SK-N-SH (cell line): ENCODE measurements at regions not wholly inside any gene's neighbourhood (a gene's known extent, or its start where the extent isn't known, plus 50 kb on each side); places are given as distances from the start of the nearest gene placed in this dataset.

Source experiments
- CTCF ChIA-PET: fragments of 300-600, 350-600 bp; formaldehyde crosslinking; extraction: SDS; loops from one replicate; lab custom pipeline; 2021; lab: Yijun Ruan, JAX
- POLR2A ChIA-PET: fragments of 350-600 bp; sonication (Branson Sonifier 250); formaldehyde crosslinking; extraction: SDS; loops from one replicate; lab custom pipeline; 2020; ENCODE audit warnings: antibody characterized with exemption, inconsistent platforms; lab: Yijun Ruan, JAX
- DNase-seq: peaks from one replicate; pipeline ENCODE4 v3.0.0; 2012
- H2AFZ ChIP-seq: fragments of 200-600 bp; sonication (generic); 2 replicates; pipeline ENCODE4 v1.8.1; 2016; ENCODE audit warnings: antibody characterized with exemption, mild to moderate bottlenecking, low read depth
- H3F3A ChIP-seq: fragments of 200-600 bp; sonication (generic); replicated peaks from 2 replicates; pipeline ENCODE3; 2016; ENCODE audit warnings: antibody characterized with exemption, mild to moderate bottlenecking; ENCODE audit not compliant: insufficient read depth
- H3K27ac ChIP-seq, 2 experiments: fragments of 200-500 bp in 1 of 2; fragments of 200-600 bp in 1 of 2; sonication (Bioruptor generic) in 1 of 2; sonication (generic), shearing (Covaris generic) in 1 of 2; 2 replicates each; pipeline versions ENCODE4 v1.5.1 to v1.6.1; 2014 to 2016; ENCODE audit warnings: low read depth in 2 of 2, inconsistent platforms in 1 of 2, low read length in 1 of 2, mild to moderate bottlenecking in 1 of 2, mixed read lengths in 1 of 2
- H3K27me3 ChIP-seq: fragments of 200-600 bp; sonication (generic), shearing (Covaris generic); 2 replicates; pipeline ENCODE4 v1.6.1; 2016; ENCODE audit warnings: mixed run types; ENCODE audit not compliant: insufficient read depth
- H3K36me3 ChIP-seq, 2 experiments: fragments of 200-500 bp in 1 of 2; fragments of 200-600 bp in 1 of 2; sonication (Bioruptor generic) in 1 of 2; sonication (generic) in 1 of 2; replicated peaks in 1 of 2; 2 replicates each; pipeline versions ENCODE3 to v1.5.1; 2014 to 2016; ENCODE audit warnings: low read length in 1 of 2, mild to moderate bottlenecking in 1 of 2; ENCODE audit not compliant: insufficient read depth in 2 of 2, control insufficient read depth in 1 of 2
- H3K4me1 ChIP-seq, 2 experiments: fragments of 200-500 bp in 1 of 2; fragments of 200-600 bp in 1 of 2; sonication (Bioruptor generic) in 1 of 2; sonication (generic), shearing (Covaris generic) in 1 of 2; 2 replicates each; pipeline versions ENCODE4 v1.5.1 to v1.6.1; 2014 to 2016; ENCODE audit warnings: low read depth in 1 of 2, low read length in 1 of 2, mixed run types in 1 of 2; ENCODE audit not compliant: insufficient read depth in 2 of 2, control insufficient read depth in 1 of 2
- H3K4me2 ChIP-seq: fragments of 200-600 bp; sonication (generic), shearing (Covaris generic); 2 replicates; pipeline ENCODE4 v1.6.1; 2017; ENCODE audit warnings: mixed run types
- H3K4me3 ChIP-seq, 2 experiments: fragments of 200-500 bp in 1 of 2; fragments of 200-600 bp in 1 of 2; sonication (Bioruptor generic) in 1 of 2; sonication (generic), shearing (Covaris generic) in 1 of 2; 2 replicates each; pipeline versions ENCODE4 v1.5.1 to v1.8.1; 2014 to 2016; ENCODE audit warnings: low read depth in 2 of 2, inconsistent platforms in 1 of 2, low read length in 1 of 2, mild to moderate bottlenecking in 1 of 2, mixed read lengths in 1 of 2, moderate library complexity in 1 of 2
- H3K79me2 ChIP-seq: fragments of 200-600 bp; sonication (generic); 2 replicates; pipeline ENCODE4 v1.8.1; 2017; ENCODE audit warnings: mild to moderate bottlenecking; ENCODE audit not compliant: insufficient read depth
- H3K9ac ChIP-seq: fragments of 200-600 bp; sonication (generic); 2 replicates; pipeline ENCODE4 v1.6.1; 2017; ENCODE audit warnings: mixed run types
- H3K9me2 ChIP-seq: fragments of 200-600 bp; sonication (generic); 2 replicates; pipeline ENCODE4 v1.6.1; 2017; ENCODE audit warnings: mixed run types
- H3K9me3 ChIP-seq: fragments of 200-600 bp; sonication (generic); 2 replicates; pipeline ENCODE4 v1.6.1; 2017; ENCODE audit warnings: mixed run types, mild to moderate bottlenecking, moderate library complexity
- H4K20me1 ChIP-seq: fragments of 200-600 bp; sonication (generic); 2 replicates; pipeline ENCODE4 v1.6.1; 2017; ENCODE audit warnings: mild to moderate bottlenecking, mixed run types; ENCODE audit not compliant: insufficient read depth
- ELF1 ChIP-seq: IDR thresholded peaks from 2 replicates; pipeline ENCODE4 v1.4.0; 2012
- EP300 ChIP-seq, 2 experiments: IDR thresholded peaks; 2 replicates each; pipeline versions ENCODE4 v1.4.0 to v1.6.1; 2012; ENCODE audit warnings: borderline replicate concordance in 1 of 2, low read depth in 1 of 2, low read length in 1 of 2
- EZH2phosphoT487 ChIP-seq: fragments of 200-600 bp; sonication (generic); IDR thresholded peaks from 2 replicates; pipeline ENCODE4 v1.6.1; 2017; ENCODE audit warnings: low read depth, mixed run types, mild to moderate bottlenecking, antibody characterized with exemption, moderate library complexity, borderline replicate concordance
- FOXM1 ChIP-seq: IDR thresholded peaks from 2 replicates; pipeline ENCODE4 v1.4.0; 2012; ENCODE audit warnings: low read depth, mild to moderate bottlenecking
- GABPA ChIP-seq: IDR thresholded peaks from 2 replicates; pipeline ENCODE4 v1.4.0; 2012; ENCODE audit warnings: low read depth, mild to moderate bottlenecking
- GATA2 ChIP-seq: sonication (generic); formaldehyde crosslinking; IDR thresholded peaks from 2 replicates; pipeline ENCODE4 v1.5.0; 2020; ENCODE audit warnings: mild to moderate bottlenecking, missing genetic modification reagents
- JUND ChIP-seq: IDR thresholded peaks from 2 replicates; pipeline ENCODE4 v1.4.0; 2012
- MAX ChIP-seq: IDR thresholded peaks from 2 replicates; pipeline ENCODE4 v1.4.0; 2012; ENCODE audit warnings: low read depth
- MEF2A ChIP-seq: IDR thresholded peaks from 2 replicates; pipeline ENCODE4 v1.4.0; 2012; ENCODE audit warnings: low read depth, borderline replicate concordance
- MXI1 ChIP-seq: IDR thresholded peaks from 2 replicates; pipeline ENCODE4 v1.6.1; 2012; ENCODE audit warnings: mild to moderate bottlenecking, low read depth, low read length, improper control_type of control experiment
- NFIC ChIP-seq: IDR thresholded peaks from 2 replicates; pipeline ENCODE4 v1.4.0; 2012; ENCODE audit warnings: borderline replicate concordance
- NRF1 ChIP-seq: IDR thresholded peaks from 2 replicates; pipeline ENCODE4 v1.6.1; 2012; ENCODE audit warnings: low read depth, mild to moderate bottlenecking, low read length
- PBX3 ChIP-seq: IDR thresholded peaks from 2 replicates; pipeline ENCODE4; 2012
- POLR2AphosphoS5 ChIP-seq: IDR thresholded peaks from 2 replicates; pipeline ENCODE4 v1.6.1; 2012; ENCODE audit warnings: low read depth, low read length
- RAD21 ChIP-seq: IDR thresholded peaks from 2 replicates; pipeline ENCODE4 v1.6.1; 2012; ENCODE audit warnings: mild to moderate bottlenecking, low read length
- RCOR1 ChIP-seq: fragments of 150-350 bp; IDR thresholded peaks from 2 replicates; pipeline ENCODE4 v1.6.1; 2017; ENCODE audit warnings: antibody characterized with exemption, low read length
- REST ChIP-seq: IDR thresholded peaks from 2 replicates; pipeline ENCODE4 v1.6.1; 2012; ENCODE audit warnings: mild to moderate bottlenecking, low read depth, low read length, moderate library complexity
- RFX5 ChIP-seq: IDR thresholded peaks from 2 replicates; pipeline ENCODE4 v1.6.1; 2012; ENCODE audit warnings: mild to moderate bottlenecking, improper control_type of control experiment, low read length
- SIN3A ChIP-seq: IDR thresholded peaks from 2 replicates; pipeline ENCODE4 v1.6.1; 2012; ENCODE audit warnings: low read depth, mild to moderate bottlenecking, low read length, moderate library complexity, borderline replicate concordance
- TAF1 ChIP-seq: IDR thresholded peaks from 2 replicates; pipeline ENCODE4 v1.6.1; 2012; ENCODE audit warnings: low read depth, mild to moderate bottlenecking, low read length, moderate library complexity, borderline replicate concordance
- TCF12 ChIP-seq: IDR thresholded peaks from 2 replicates; pipeline ENCODE4 v1.4.0; 2012
- TEAD4 ChIP-seq: IDR thresholded peaks from 2 replicates; pipeline ENCODE4 v1.4.0; 2012; ENCODE audit warnings: mild to moderate bottlenecking, borderline replicate concordance; ENCODE audit not compliant: insufficient read depth
- USF1 ChIP-seq: IDR thresholded peaks from 2 replicates; pipeline ENCODE4 v1.4.0; 2012; ENCODE audit warnings: low read depth, borderline replicate concordance
- USF2 ChIP-seq: fragments of 150-350 bp; IDR thresholded peaks from 2 replicates; pipeline ENCODE4 v1.6.1; 2017; ENCODE audit warnings: antibody characterized with exemption, low read length, low read depth, borderline replicate concordance
- YY1 ChIP-seq: IDR thresholded peaks from 2 replicates; pipeline ENCODE4 v1.4.0; 2012; ENCODE audit warnings: low read depth, mild to moderate bottlenecking
- WGBS: methylation state at CpG from one replicate; pipeline ENCODE4 v1.1.6; 2017; ENCODE audit warnings: low lambda C conversion rate; 5-methylcytosine and 5-hydroxymethylcytosine counted together

- CTCF ChIA-PET, result no interaction called here
- H4K20me1 ChIP-seq, result no peaks in the 10 kb centered on the region
Measured at GRCh38 chr10:61164458-61165160, 220.6 kb upstream of the RHOBTB1 start.

GRCh38 chr10:61163403-61163802 lies 219.4 kb upstream of the RHOBTB1 start:
- Histone ChIP-seq H3K27me3 (no peaks in the 10 kb centered on the region), H3F3A (no peaks in the 10 kb centered on the region), H3K4me2 (no peak overlapping the region), H3K4me3 (no peak overlapping the region), H2AFZ (no peak overlapping the region), H3K4me1 (no peaks in the 10 kb centered on the region; a peak in 2 of 4 replicates), H3K36me3 (peaks cover 0 to 3% of the 10 kb centered on the region in 2 experiments), H3K79me2 (no peaks in the 10 kb centered on the region), H4K20me1 (no peaks in the 10 kb centered on the region), H3K9ac (no peak overlapping the region), H3K9me2 (no peaks in the 10 kb centered on the region), H3K9me3 (0 out of 2 replicates have a peak, but pooled peaks cover 3% of the 10 kb centered on the region), H3K27ac (no peak overlapping the region)
- ChIA-PET POLR2A (no interaction called here), CTCF (no interaction called here)
- no peak for DNase-seq
- WGBS, result 90% methylated on average over 7 of the region's 7 CpGs
- TF ChIP-seq FOXM1, result no peak
- TF ChIP-seq USF2, result no peak
- TF ChIP-seq TCF12, result no peak
- TF ChIP-seq EP300 (IDR thresholded peaks at IDR 0.05; ENCODE audit: borderline replicate concordance in 1 of 2, low read depth in 1 of 2, low read length in 1 of 2), result no peak
- TF ChIP-seq USF1, result no peak
- no peak for TF ChIP-seq JUND
- TF ChIP-seq RCOR1, result no peak
- no peak for TF ChIP-seq RFX5
- TF ChIP-seq RAD21, result no peak
- no peak for TF ChIP-seq ELF1
- TF ChIP-seq EZH2phosphoT487, result no peak
- TF ChIP-seq NRF1, result no peak
- no peak for TF ChIP-seq PBX3
- no peak for TF ChIP-seq NFIC
- no peak for TF ChIP-seq POLR2AphosphoS5
- TF ChIP-seq GATA2 (CRISPR knock-in tag), result no peak
- no peak for TF ChIP-seq REST
- TF ChIP-seq MXI1, result no peak

More at GRCh38 chr10:61164458-61165160, 220.6 kb upstream of the RHOBTB1 start:
- no peaks in the 10 kb centered on the region for H3K79me2 ChIP-seq
- H3K9ac ChIP-seq, result no peak overlapping the region
- no peaks in the 10 kb centered on the region; a peak in 1 of 4 replicates for H3K4me1 ChIP-seq
- H3K27me3 ChIP-seq, result no peaks in the 10 kb centered on the region
- 69% methylated on average over 2 of the region's 6 CpGs for WGBS
- no peaks in the 10 kb centered on the region for H3F3A ChIP-seq
- no peak overlapping the region for H3K27ac ChIP-seq
- H3K36me3 ChIP-seq, result peaks cover 0 to 3% of the 10 kb centered on the region in 2 experiments
- no peak overlapping the region for H3K4me3 ChIP-seq
- no peak overlapping the region for H3K4me2 ChIP-seq
- POLR2A ChIA-PET, result no interaction called here
- H2AFZ ChIP-seq, result no peak overlapping the region
- TF ChIP-seq SIN3A (no peak), FOXM1 (no peak), MAX (no peak), YY1 (no peak), MEF2A (no peak), MXI1 (no peak), GABPA (no peak), EP300 (IDR thresholded peaks at IDR 0.05; ENCODE audit: borderline replicate concordance in 1 of 2, low read depth in 1 of 2, low read length in 1 of 2) (no peak), TAF1 (no peak), TEAD4 (no peak)
- TF ChIP-seq, all 33 proteins: peak for 0
- Histone ChIP-seq H3K9me2 (no peaks in the 10 kb centered on the region), H3K9me3 (0 out of 2 replicates have a peak, but pooled peaks cover 3% of the 10 kb centered on the region)
- no peak for DNase-seq
